Forelimb muscle (tissue), 1 donor: ENCODE measurements at regions not wholly inside any gene's neighbourhood (a gene's known extent, or its start where the extent isn't known, plus 50 kb on each side); places are given as distances from the start of the nearest gene placed in this dataset.
"Not testable (repeated sequence)": the region's sequence is repeated elsewhere in the genome, so short reads cannot be mapped to it uniquely, and the experiment has no call there.

Experiments
- DNase-seq: peaks from one replicate; pipeline ENCODE4 v3.0.0-alpha.2; 2013; ENCODE audit warnings: low read depth

DNA sequence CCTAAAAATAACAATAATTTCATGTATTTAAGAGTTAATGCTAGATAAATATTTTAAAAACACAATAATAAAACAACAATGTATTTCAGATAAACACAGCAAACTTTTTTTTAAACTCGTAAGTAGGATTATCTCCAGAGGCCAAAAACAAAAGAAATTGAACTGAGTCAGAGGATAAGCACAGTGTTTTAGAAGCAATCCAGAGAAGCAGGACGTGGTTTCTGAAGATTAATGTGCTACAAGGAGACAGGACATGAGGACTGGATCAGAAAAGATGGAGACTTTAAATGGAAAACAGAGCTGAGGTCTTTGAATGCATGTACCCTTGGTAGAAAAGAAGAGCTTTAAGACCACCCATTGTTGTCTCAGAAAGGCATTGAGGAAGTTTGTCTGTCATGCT lies 491.2 kb upstream of the TLE4 start:
- no peak for DNase-seq

- no peak for DNase-seq
Measured at GRCh38 chr9:79083621-79084020, 488.1 kb upstream of the TLE4 start.

DNA sequence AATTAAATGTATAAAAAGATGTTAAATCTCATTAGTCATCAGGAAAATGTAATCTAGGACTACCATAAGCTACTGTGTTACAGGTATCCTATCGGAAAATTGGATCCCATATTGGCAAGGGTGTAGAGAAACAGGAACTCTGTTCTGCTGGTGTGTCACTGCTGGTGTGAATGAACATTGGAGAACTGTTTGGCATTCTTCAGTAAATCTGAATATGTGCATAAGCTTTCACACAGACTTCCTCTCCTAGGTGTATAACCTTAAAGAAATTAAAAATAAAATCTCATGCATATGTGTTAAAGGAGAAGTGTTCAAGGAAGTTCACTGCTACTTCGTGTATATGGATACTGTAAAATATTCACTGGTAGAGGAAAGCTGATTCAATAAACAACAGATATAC lies 484.6 kb upstream of the TLE4 start:
- no peak for DNase-seq

DNA sequence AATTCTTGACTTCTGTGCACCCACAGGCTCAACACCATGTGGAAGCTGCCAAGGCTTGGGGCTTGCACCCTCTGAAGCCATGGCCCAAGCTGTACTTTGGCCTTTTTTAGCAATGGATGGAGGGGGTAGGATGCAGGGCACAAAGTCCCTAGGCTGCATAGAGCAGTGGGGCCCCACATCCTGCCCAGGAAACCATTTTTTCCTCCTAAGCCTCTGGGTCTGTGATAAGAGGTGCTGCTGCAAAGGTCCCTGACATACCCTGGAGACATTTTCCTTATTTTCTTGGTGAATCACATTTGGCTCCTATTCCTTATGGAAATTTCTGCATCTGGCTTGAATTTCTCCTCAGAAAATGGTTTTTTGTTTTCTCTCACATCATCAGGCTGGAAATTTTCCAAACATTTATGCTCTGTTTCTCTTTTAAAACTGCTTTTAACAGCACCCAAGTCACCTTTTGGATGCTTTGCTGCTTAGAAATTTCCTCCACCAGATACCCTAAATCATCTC lies 482.7 kb upstream of the TLE4 start:
- DNase-seq: no peak

GRCh38 chr9:79089851-79090250 lies 481.9 kb upstream of the TLE4 start:
- not testable (repeated sequence) for DNase-seq

DNA sequence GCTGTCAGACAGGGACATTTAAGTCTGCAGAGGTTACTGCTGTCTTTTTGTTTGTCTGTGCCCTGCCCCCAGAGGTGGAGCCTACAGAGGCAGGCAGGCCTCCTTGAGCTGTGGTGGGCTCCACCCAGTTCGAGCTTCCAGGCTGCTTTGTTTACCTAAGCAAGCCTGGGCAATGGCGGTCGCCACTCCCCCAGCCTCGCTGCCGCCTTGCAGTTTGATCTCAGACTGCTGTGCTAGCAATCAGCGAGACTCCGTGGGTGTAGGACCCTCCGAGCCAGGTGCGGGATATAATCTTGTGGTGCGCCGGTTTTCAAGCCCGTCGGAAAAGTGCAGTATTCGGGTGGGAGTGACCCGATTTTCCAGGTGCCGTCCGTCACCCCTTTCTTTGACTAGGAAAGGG lies 468.5 kb upstream of the TLE4 start:
- DNase-seq: not testable (repeated sequence)

DNA sequence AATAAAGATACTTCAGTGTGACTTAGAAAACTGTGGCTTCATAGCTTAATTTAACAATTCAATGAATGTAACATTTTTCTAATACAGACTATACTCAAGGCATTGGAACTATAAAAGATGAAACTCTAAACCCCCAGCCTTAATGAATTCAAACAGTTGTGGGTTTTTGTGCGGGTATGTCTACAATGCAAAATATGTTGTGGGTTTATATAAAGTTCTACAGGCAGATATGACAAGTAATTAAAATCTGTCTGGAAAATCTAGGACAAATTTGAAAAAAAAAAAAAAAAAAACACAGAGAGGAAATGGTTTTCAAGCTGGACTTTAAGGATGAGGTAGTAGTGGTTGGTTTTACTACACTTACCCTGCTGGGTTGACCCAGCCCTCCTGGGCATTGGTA lies 467.5 kb upstream of the TLE4 start:
- DNase-seq: no peak

DNA sequence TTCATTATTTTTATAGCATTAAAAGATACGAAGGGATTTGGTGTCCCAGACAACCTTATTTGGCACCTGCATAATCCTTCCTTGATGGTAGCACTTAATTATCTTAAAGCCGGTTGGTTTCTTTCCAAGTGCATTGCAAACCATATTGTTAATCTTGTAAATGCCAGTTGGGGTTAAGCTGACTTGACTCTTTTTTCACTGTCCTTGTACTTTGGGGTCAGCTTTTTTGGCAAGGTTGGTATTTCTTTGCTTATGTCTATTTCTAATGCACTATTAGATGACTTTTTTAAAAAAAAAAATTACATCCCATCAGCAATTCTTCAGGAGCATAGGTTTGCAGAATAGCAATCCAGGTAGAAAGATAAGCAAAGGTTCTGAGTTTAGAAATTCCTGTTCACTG lies 466.8 kb upstream of the TLE4 start:
- no peak for DNase-seq

- no peak for DNase-seq
Measured at GRCh38 chr9:79107911-79108676, 463.7 kb upstream of the TLE4 start.

GRCh38 chr9:79111653-79112052 lies 460.1 kb upstream of the TLE4 start:
- DNase-seq: no peak

DNA sequence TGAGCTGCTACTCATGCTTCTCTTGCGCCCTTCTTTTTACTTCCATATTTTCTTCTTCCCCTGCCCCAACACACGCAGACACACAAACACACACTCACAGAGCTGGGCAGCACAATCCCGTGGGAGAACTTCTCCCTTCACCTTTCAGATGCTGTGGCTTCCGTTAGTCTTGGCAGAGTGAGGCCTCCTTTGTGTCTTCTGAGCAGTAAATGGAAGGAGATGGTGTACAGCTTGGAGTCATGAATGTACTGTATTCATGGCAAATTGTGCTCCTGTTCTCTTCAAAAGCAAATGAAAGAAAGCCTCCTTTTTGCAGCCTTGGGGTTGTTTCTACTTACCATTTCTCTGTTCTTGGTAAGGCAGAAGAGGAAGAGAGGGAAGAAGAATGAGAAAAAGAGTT lies 456.6 kb upstream of the TLE4 start:
- no peak for DNase-seq

DNA sequence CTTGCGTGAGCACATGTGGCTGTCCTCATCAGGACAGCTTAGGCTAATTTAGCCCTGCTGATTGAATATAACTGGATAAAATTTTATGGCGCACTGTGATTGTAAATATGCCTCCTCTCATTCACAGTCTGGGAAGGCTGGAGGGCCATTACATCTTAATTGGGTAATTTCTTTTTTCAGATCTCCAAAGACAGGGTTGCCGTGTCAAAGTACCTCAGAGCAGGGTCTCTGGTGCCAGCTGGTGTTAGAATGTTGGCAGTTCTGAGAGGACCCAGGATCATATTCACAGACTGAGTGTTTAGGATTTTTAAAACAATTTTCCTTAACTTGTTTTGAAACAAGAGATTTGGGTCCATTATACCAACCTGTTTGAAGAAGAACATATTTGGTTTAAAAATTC lies 455.7 kb upstream of the TLE4 start:
- no peak for DNase-seq

DNA sequence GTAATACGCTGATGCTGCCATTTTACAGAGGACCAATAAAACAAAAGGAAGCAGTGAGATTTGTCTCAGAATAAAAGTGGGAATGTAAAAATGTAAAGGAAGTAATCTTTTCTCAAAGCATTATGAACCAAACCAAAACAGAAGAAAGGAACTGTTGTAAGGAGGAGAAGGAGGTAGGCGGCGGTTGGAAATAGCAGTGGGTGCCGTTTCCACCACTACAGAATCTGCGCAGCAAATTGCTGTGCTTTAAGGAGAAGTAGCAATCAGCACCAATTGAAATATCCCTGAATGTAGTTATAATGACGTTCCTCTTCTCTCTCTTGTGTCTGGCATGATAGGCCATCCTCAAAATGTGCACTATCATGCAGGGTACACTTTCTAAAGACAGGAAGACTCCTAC lies 455.1 kb upstream of the TLE4 start:
- no peak for DNase-seq

DNA sequence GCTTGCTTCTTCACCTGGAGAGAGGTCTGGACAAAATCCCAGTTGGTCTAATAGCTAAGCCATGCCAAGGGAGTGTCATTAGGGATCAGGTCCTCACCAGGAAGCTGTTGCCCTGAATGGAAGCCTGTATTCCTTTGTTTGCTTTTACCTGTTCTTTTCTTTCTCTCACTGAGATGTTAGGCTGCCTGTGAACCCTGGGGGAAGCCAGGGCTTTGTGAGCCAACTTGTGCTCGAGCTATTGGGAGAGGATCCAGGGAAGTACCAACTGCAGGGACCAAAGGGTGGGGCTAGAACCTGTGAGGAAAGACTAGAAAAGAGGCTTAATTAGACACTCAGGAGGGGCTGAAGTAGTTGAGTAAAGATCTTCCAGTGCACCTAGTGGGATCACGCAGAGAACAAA lies 451.2 kb upstream of the TLE4 start:
- no peak for DNase-seq

- DNase-seq: no peak
Measured at GRCh38 chr9:79120941-79121340, 450.8 kb upstream of the TLE4 start.

DNA sequence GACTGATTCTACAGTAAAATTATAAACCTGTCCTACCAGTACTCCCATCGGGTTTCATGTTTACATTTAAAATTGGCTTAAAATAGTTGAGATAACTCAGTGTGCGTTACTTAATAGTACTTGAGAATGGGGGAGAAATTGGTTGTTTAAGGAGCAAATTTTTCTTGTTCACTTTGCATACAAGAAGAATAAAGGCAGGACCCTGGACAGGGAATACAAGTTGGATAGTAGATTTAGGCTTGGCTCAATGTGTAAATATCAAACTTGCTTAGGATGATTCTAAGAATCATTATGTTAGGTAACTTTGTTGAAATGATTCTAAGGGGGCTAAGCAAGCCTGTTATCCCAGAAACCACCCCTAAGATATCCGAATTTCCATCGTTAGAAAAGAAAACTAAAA lies 448.4 kb upstream of the TLE4 start:
- DNase-seq: no peak

DNA sequence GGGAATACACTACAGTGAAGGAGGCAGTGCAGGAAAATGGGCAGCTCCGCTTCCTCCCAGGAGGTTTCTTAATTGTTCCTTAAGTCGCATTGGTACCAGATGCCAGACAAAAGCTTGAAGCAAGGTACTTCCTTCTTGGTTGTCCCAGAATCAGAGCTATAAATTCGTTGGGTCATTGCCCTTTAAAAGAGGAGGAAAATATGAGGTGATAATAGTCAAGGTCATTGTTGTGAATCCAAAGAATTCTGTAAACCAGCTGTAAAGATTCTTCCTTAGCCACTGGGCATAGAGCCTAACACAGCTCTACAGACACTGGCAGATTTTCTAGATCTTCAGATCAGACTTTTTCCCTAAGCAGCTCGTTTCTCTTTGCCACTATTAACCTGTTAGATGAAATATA lies 444.1 kb upstream of the TLE4 start:
- DNase-seq: no peak

DNA sequence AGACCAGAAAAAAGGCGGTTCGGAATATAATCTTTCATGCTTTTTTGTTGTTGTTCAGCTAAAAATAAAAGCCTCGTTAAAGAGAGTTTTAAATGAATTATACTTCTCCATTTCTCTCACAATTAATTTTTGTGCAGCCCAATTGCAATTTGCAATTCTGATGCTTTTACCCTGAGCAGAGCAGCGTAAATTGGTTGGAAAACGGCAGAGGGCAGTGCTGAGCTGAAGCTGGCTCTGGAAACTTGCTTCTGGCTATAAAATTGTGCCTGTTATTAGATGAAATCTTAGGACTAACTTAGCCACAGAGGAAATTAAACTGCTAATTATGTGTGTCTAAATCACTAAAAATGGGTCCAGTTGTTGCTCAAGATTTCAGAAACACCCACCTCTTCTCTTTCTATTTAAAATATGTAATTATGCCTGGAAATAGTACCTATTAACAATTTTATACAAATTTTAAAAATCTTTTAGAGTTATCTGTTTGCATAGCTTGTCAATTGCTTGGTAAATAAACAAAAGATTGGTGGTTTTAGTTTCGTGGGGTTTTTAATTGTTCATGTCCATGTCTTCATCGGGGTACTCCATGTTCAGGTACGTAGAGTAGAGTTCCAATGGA lies 441.8 kb upstream of the TLE4 start:
- DNase-seq: peak; percentile 38

DNA sequence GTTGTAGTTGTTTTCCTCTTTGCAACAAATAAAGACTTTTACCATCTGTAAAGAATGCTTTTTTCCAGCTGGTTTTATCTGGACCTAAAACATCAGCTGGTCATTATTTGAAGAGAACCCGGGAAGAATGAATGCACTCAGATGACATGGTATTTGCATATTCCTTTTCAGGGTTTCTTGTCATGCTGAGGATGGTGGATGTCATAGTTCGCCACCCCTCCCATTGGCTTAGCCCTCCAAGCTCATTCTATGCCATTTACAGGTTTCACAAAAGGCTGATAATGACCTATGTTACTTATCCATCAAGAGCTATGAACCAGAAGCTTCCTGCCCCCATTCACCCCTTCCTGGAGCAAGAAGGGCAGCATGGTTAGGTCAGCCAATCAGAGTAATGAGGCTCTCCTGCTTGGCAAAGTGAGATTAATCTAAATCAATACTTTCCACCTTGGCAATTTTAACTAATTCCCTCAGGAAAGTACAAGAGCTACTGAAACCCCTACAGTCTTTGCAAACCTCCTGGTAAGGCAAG lies 440.5 kb upstream of the TLE4 start:
- DNase-seq: no peak

- no peak for DNase-seq
Measured at GRCh38 chr9:79131824-79132377, 439.9 kb upstream of the TLE4 start.

- no peak for DNase-seq
Measured at GRCh38 chr9:79134654-79135053, 437.1 kb upstream of the TLE4 start.

DNA sequence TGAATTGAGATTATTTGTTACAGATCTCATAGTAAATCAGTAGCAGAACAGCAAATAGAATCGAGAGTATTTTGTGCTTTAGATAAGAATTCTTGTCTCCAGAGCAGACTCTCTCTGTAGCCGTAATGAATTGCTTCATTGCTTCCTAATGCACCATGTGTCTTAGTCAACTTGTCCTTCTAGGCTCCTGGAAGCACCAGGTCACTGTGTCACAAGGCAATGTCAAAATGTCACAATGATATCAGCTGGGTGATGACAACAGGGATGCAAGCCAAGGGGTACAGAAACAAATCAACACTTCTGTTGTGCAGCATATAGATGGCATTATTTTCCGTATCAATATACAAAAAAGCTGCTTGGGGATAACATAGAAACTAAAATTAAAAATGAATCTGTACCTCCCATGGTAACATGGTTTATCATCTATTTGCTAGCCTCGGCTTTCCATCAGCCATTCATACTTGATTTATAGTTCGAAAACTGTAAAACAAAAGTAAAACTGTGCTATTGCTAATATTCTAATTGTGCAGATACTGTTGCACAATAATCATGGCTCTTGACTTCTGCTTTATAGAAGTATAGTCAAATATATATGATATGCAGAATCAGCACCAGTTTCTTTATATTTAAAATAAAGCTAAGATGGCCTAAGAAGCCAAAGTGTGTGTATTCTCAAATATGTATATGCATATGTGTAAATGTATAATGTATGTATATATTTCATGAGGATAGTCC lies 435.9 kb upstream of the TLE4 start:
- no peak for DNase-seq
